Liver (tissue), 8 donors: ENCODE measurements at regions not wholly inside any gene's neighbourhood (a gene's known extent, or its start where the extent isn't known, plus 50 kb on each side); places are given as distances from the start of the nearest gene placed in this dataset.

Experiments
- DNase-seq: peaks from one replicate; pipeline ENCODE4 v3.0.0-alpha.2; 2017; ENCODE audit warnings: low spot score
- H3K27ac ChIP-seq, 2 donors: one replicate each; pipeline ENCODE4 v1.7.0; 2013; ENCODE audit warnings: inconsistent platforms in 2 of 2, low read length in 2 of 2, control low read depth in 1 of 2, low read depth in 1 of 2, mild to moderate bottlenecking in 1 of 2
- H3K27me3 ChIP-seq, 4 donors: one replicate each; pipeline versions ENCODE4 v1.6.1 to v1.7.0; 2013; ENCODE audit warnings: low read length in 3 of 4, inconsistent platforms in 1 of 4, mild to moderate bottlenecking in 1 of 4, moderate library complexity in 1 of 4; ENCODE audit not compliant: control insufficient read depth in 4 of 4, insufficient read depth in 4 of 4
- H3K36me3 ChIP-seq, 4 donors: one replicate each; pipeline versions ENCODE4 v1.6.1 to v1.7.0; 2013; ENCODE audit warnings: low read length in 3 of 4, mild to moderate bottlenecking in 3 of 4, low read depth in 1 of 4, moderate library complexity in 1 of 4; ENCODE audit not compliant: control insufficient read depth in 4 of 4, insufficient read depth in 3 of 4
- H3K4me1 ChIP-seq, 4 donors: one replicate each; pipeline versions ENCODE4 v1.6.1 to v1.7.0; 2013; ENCODE audit warnings: low read length in 3 of 4, mild to moderate bottlenecking in 3 of 4, moderate library complexity in 1 of 4; ENCODE audit not compliant: control insufficient read depth in 4 of 4, insufficient read depth in 4 of 4
- H3K4me3 ChIP-seq, 3 donors: one replicate each; pipeline versions ENCODE4 v1.6.1 to v1.7.0; 2013; ENCODE audit warnings: low read length in 3 of 3, control low read depth in 1 of 3, low read depth in 1 of 3, mild to moderate bottlenecking in 1 of 3
- H3K9ac ChIP-seq, 2 donors: one replicate each; pipeline ENCODE4 v1.7.0; 2013; ENCODE audit warnings: low read length in 2 of 2, mild to moderate bottlenecking in 2 of 2, moderate library complexity in 2 of 2, control low read depth in 1 of 2, low read depth in 1 of 2
- H3K9me3 ChIP-seq, 4 donors: one replicate each; pipeline versions ENCODE4 v1.6.1 to v1.7.0; 2013; ENCODE audit warnings: low read length in 3 of 4; ENCODE audit not compliant: control insufficient read depth in 4 of 4
- EGR1 ChIP-seq, 2 donors: IDR thresholded peaks; 2 replicates each; pipeline ENCODE4 v1.6.1; 2016 to 2018; ENCODE audit warnings: antibody characterized with exemption in 2 of 2, low read depth in 2 of 2
- FOXA1 ChIP-seq: IDR thresholded peaks from 2 replicates; pipeline ENCODE4 v1.6.1; 2016; ENCODE audit warnings: antibody characterized with exemption
- FOXA2 ChIP-seq: IDR thresholded peaks from 2 replicates; pipeline ENCODE4 v1.6.1; 2016; ENCODE audit warnings: antibody characterized with exemption
- GABPA ChIP-seq, 2 donors: IDR thresholded peaks in 1 of 2; conservative IDR thresholded peaks in 1 of 2; 2 replicates each; pipeline ENCODE4 v1.6.1; 2016; ENCODE audit warnings: antibody characterized with exemption in 2 of 2, mild to moderate bottlenecking in 1 of 2, moderate library complexity in 1 of 2
- HNF4A ChIP-seq, 2 donors: conservative IDR thresholded peaks; 2 replicates each; pipeline ENCODE4 v1.6.1; 2016; ENCODE audit warnings: antibody characterized with exemption in 2 of 2, mild to moderate bottlenecking in 2 of 2
- HNF4G ChIP-seq: IDR thresholded peaks from 2 replicates; pipeline ENCODE4 v1.6.1; 2016; ENCODE audit warnings: antibody characterized with exemption
- JUND ChIP-seq, 2 donors: IDR thresholded peaks; 2 replicates each; pipeline ENCODE4 v1.6.1; 2016; ENCODE audit warnings: antibody characterized with exemption in 2 of 2
- NR2F2 ChIP-seq: IDR thresholded peaks from 2 replicates; pipeline ENCODE4 v1.6.1; 2016; ENCODE audit warnings: antibody characterized with exemption
- RAD21 ChIP-seq, 2 donors: IDR thresholded peaks; 2 replicates each; pipeline ENCODE4 v1.6.1; 2016; ENCODE audit warnings: antibody characterized with exemption in 2 of 2, mild to moderate bottlenecking in 2 of 2
- RXRA ChIP-seq, 2 donors: IDR thresholded peaks; 2 replicates each; pipeline ENCODE4 v1.6.1; 2017 to 2018; ENCODE audit warnings: antibody characterized with exemption in 2 of 2, mild to moderate bottlenecking in 1 of 2
- SP1 ChIP-seq: IDR thresholded peaks from 2 replicates; pipeline ENCODE4 v1.6.1; 2018; ENCODE audit warnings: antibody characterized with exemption, mild to moderate bottlenecking
- TAF1 ChIP-seq: conservative IDR thresholded peaks from 2 replicates; pipeline ENCODE4 v1.6.1; 2016; ENCODE audit warnings: antibody characterized with exemption, mild to moderate bottlenecking
- WGBS: extraction: QIAGEN DNeasy Blood & Tissue Kit; methylation state at CpG from one replicate; pipeline ENCODE4 v1.1.7; 2013; 5-methylcytosine and 5-hydroxymethylcytosine counted together
- TF ChIP-seq, protein P1 (sequence below): fragments of 150-350 bp; IDR thresholded peaks from 2 replicates; pipeline ENCODE4 v1.5.1; 2017; ENCODE audit warnings: improper control_type of control experiment, low read depth, low read length; ENCODE audit not compliant: missing input control
- TF ChIP-seq, protein P2 (sequence below): IDR thresholded peaks from 2 replicates; pipeline ENCODE4 v1.6.1; 2016; ENCODE audit warnings: antibody characterized with exemption
- TF ChIP-seq, protein P3 (sequence below): IDR thresholded peaks from 2 replicates; pipeline ENCODE4 v1.6.1; 2016; ENCODE audit warnings: antibody characterized with exemption, mild to moderate bottlenecking
- TF ChIP-seq, protein P4 (sequence below): IDR thresholded peaks from 2 replicates; pipeline ENCODE4 v1.6.1; 2016; ENCODE audit warnings: antibody characterized with exemption
- TF ChIP-seq, protein P5 (sequence below): IDR thresholded peaks from 2 replicates; pipeline ENCODE4 v1.6.1; 2016; ENCODE audit warnings: antibody characterized with exemption
- donor health status: healthy.
- donor health status: healthy.
- donor health status: healthy.
- donor health status: healthy.
- donor health status: healthy.

DNA sequence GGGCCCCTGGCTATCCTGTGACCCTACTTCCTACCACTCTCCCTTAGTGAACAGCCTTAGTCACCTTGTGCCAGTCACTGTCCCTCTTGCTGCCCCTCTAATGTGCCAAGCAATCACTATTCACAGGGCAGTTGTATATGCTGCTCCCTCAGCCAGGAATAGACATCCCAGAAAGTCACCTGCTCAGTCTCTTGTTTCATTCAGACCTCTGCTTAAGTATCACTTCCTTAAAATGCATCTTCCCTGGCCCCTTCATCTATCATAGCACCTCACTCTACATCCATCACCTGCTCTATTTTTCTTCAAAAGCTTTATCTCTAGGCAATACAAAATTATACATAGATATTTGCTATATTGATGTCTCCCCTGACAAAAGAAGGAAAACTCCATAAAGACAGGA lies 328.4 kb upstream of the NFE2L3 start:
- Histone ChIP-seq H3K27me3 (peaks cover 0 to 6% (median 2%) of the 10 kb centered on the region in 4 donors), H3K4me1 (no peaks in the 10 kb centered on the region), H3K9ac (no peak overlapping the region), H3K36me3 (no peaks in the 10 kb centered on the region), H3K9me3 (no peaks in the 10 kb centered on the region), H3K4me3 (no peak overlapping the region), H3K27ac (no peak overlapping the region)
- no peak for DNase-seq
- TF ChIP-seq, protein P1, sequence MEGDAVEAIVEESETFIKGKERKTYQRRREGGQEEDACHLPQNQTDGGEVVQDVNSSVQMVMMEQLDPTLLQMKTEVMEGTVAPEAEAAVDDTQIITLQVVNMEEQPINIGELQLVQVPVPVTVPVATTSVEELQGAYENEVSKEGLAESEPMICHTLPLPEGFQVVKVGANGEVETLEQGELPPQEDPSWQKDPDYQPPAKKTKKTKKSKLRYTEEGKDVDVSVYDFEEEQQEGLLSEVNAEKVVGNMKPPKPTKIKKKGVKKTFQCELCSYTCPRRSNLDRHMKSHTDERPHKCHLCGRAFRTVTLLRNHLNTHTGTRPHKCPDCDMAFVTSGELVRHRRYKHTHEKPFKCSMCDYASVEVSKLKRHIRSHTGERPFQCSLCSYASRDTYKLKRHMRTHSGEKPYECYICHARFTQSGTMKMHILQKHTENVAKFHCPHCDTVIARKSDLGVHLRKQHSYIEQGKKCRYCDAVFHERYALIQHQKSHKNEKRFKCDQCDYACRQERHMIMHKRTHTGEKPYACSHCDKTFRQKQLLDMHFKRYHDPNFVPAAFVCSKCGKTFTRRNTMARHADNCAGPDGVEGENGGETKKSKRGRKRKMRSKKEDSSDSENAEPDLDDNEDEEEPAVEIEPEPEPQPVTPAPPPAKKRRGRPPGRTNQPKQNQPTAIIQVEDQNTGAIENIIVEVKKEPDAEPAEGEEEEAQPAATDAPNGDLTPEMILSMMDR, result no peak
- TF ChIP-seq TAF1 (no peak), SP1 (no peak), NR2F2 (no peak), JUND (IDR thresholded peaks at IDR 0.05) (no peak), RAD21 (IDR thresholded peaks at IDR 0.05) (no peak), GABPA (IDR thresholded peaks at IDR 0.05 in 1 of 2, conservative IDR thresholded peaks at IDR 0.05 in 1 of 2) (no peak), EGR1 (IDR thresholded peaks at IDR 0.05; ENCODE audit: low read depth in 2 of 2) (no peak), FOXA2 (no peak), RXRA (IDR thresholded peaks at IDR 0.05) (no peak), FOXA1 (no peak), HNF4G (no peak), HNF4A (conservative IDR thresholded peaks at IDR 0.05) (no peak)
- TF ChIP-seq, protein P2, sequence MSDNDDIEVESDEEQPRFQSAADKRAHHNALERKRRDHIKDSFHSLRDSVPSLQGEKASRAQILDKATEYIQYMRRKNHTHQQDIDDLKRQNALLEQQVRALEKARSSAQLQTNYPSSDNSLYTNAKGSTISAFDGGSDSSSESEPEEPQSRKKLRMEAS, result no peak
- TF ChIP-seq, protein P3, sequence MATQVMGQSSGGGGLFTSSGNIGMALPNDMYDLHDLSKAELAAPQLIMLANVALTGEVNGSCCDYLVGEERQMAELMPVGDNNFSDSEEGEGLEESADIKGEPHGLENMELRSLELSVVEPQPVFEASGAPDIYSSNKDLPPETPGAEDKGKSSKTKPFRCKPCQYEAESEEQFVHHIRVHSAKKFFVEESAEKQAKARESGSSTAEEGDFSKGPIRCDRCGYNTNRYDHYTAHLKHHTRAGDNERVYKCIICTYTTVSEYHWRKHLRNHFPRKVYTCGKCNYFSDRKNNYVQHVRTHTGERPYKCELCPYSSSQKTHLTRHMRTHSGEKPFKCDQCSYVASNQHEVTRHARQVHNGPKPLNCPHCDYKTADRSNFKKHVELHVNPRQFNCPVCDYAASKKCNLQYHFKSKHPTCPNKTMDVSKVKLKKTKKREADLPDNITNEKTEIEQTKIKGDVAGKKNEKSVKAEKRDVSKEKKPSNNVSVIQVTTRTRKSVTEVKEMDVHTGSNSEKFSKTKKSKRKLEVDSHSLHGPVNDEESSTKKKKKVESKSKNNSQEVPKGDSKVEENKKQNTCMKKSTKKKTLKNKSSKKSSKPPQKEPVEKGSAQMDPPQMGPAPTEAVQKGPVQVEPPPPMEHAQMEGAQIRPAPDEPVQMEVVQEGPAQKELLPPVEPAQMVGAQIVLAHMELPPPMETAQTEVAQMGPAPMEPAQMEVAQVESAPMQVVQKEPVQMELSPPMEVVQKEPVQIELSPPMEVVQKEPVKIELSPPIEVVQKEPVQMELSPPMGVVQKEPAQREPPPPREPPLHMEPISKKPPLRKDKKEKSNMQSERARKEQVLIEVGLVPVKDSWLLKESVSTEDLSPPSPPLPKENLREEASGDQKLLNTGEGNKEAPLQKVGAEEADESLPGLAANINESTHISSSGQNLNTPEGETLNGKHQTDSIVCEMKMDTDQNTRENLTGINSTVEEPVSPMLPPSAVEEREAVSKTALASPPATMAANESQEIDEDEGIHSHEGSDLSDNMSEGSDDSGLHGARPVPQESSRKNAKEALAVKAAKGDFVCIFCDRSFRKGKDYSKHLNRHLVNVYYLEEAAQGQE, result no peak
- TF ChIP-seq, protein P4, sequence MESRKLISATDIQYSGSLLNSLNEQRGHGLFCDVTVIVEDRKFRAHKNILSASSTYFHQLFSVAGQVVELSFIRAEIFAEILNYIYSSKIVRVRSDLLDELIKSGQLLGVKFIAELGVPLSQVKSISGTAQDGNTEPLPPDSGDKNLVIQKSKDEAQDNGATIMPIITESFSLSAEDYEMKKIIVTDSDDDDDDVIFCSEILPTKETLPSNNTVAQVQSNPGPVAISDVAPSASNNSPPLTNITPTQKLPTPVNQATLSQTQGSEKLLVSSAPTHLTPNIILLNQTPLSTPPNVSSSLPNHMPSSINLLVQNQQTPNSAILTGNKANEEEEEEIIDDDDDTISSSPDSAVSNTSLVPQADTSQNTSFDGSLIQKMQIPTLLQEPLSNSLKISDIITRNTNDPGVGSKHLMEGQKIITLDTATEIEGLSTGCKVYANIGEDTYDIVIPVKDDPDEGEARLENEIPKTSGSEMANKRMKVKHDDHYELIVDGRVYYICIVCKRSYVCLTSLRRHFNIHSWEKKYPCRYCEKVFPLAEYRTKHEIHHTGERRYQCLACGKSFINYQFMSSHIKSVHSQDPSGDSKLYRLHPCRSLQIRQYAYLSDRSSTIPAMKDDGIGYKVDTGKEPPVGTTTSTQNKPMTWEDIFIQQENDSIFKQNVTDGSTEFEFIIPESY, result no peak
- TF ChIP-seq, protein P5, sequence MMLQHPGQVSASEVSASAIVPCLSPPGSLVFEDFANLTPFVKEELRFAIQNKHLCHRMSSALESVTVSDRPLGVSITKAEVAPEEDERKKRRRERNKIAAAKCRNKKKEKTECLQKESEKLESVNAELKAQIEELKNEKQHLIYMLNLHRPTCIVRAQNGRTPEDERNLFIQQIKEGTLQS, result no peak

DNA sequence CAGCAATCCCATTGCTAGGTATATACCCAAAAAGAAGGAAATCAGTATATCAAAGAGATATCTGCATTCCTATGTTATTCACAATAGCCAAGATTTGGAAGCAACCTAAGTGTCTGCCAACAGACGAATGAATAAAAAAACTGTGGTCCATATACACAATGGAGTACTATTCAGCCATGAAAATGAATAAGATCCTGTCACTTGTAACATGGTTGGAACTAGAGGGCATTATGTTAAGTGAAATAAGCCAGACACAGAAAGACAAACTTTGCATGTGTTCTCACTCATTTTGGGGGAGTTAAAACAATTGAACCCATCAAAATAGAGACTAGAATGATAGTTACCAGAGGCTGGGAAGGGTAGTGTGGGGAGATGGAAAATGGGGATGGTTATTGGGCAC lies 323.5 kb upstream of the NFE2L3 start:
- Histone ChIP-seq H3K36me3 (no peaks in the 10 kb centered on the region), H3K4me3 (no peak overlapping the region), H3K4me1 (no peaks in the 10 kb centered on the region), H3K27me3 (no peaks in the 10 kb centered on the region), H3K9ac (no peak overlapping the region), H3K9me3 (no peaks in the 10 kb centered on the region), H3K27ac (no peak overlapping the region)
- 68% methylated on average over 1 of the region's 1 CpG for WGBS
- no peak for DNase-seq
- TF ChIP-seq, protein P3, result no peak
- TF ChIP-seq TAF1 (no peak), FOXA2 (no peak), SP1 (no peak), GABPA (IDR thresholded peaks at IDR 0.05 in 1 of 2, conservative IDR thresholded peaks at IDR 0.05 in 1 of 2) (no peak)
- TF ChIP-seq, protein P4, result no peak
